ENCODE measurements at regions not wholly inside any gene's neighbourhood (a gene's known extent, or its start where the extent isn't known, plus 50 kb on each side); places are given as distances from the start of the nearest gene placed in this dataset.

- TF ChIP-seq ZBTB48 (tag by site-specific recombination; IDR thresholded peaks at IDR 0.05), result no peak
- TF ChIP-seq, protein P1, sequence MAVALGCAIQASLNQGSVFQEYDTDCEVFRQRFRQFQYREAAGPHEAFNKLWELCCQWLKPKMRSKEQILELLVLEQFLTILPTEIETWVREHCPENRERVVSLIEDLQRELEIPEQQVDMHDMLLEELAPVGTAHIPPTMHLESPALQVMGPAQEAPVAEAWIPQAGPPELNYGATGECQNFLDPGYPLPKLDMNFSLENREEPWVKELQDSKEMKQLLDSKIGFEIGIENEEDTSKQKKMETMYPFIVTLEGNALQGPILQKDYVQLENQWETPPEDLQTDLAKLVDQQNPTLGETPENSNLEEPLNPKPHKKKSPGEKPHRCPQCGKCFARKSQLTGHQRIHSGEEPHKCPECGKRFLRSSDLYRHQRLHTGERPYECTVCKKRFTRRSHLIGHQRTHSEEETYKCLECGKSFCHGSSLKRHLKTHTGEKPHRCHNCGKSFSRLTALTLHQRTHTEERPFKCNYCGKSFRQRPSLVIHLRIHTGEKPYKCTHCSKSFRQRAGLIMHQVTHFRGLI (tag by site-specific recombination; IDR thresholded peaks at IDR 0.05), result no peak
- no peak for TF ChIP-seq CTCF (tag by site-specific recombination; IDR thresholded peaks at IDR 0.05)
- TF ChIP-seq, protein P2, sequence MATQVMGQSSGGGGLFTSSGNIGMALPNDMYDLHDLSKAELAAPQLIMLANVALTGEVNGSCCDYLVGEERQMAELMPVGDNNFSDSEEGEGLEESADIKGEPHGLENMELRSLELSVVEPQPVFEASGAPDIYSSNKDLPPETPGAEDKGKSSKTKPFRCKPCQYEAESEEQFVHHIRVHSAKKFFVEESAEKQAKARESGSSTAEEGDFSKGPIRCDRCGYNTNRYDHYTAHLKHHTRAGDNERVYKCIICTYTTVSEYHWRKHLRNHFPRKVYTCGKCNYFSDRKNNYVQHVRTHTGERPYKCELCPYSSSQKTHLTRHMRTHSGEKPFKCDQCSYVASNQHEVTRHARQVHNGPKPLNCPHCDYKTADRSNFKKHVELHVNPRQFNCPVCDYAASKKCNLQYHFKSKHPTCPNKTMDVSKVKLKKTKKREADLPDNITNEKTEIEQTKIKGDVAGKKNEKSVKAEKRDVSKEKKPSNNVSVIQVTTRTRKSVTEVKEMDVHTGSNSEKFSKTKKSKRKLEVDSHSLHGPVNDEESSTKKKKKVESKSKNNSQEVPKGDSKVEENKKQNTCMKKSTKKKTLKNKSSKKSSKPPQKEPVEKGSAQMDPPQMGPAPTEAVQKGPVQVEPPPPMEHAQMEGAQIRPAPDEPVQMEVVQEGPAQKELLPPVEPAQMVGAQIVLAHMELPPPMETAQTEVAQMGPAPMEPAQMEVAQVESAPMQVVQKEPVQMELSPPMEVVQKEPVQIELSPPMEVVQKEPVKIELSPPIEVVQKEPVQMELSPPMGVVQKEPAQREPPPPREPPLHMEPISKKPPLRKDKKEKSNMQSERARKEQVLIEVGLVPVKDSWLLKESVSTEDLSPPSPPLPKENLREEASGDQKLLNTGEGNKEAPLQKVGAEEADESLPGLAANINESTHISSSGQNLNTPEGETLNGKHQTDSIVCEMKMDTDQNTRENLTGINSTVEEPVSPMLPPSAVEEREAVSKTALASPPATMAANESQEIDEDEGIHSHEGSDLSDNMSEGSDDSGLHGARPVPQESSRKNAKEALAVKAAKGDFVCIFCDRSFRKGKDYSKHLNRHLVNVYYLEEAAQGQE (tag by site-specific recombination; IDR thresholded peaks at IDR 0.05), result no peak
- no peak for TF ChIP-seq ZNF138 (tag by site-specific recombination; IDR thresholded peaks at IDR 0.05; ENCODE audit: borderline replicate concordance)
- no peak for TF ChIP-seq ZNF747 (tag by site-specific recombination; IDR thresholded peaks at IDR 0.05)
- TF ChIP-seq ZNF324 (tag by site-specific recombination; IDR thresholded peaks at IDR 0.05), result no peak
- TF ChIP-seq MYNN (tag by site-specific recombination; IDR thresholded peaks at IDR 0.05; ENCODE audit: borderline replicate concordance), result no peak
- TF ChIP-seq YY1 (tag by site-specific recombination; IDR thresholded peaks at IDR 0.05), result no peak
- TF ChIP-seq ZNF585B (tag by site-specific recombination; IDR thresholded peaks at IDR 0.05), result no peak
- TF ChIP-seq, protein P3, sequence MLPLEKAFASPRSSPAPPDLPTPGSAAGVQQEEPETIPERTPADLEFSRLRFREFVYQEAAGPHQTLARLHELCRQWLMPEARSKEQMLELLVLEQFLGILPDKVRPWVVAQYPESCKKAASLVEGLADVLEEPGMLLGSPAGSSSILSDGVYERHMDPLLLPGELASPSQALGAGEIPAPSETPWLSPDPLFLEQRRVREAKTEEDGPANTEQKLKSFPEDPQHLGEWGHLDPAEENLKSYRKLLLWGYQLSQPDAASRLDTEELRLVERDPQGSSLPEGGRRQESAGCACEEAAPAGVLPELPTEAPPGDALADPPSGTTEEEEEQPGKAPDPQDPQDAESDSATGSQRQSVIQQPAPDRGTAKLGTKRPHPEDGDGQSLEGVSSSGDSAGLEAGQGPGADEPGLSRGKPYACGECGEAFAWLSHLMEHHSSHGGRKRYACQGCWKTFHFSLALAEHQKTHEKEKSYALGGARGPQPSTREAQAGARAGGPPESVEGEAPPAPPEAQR (tag by site-specific recombination; IDR thresholded peaks at IDR 0.05), result no peak
- TF ChIP-seq ZNF530 (tag by site-specific recombination; IDR thresholded peaks at IDR 0.05; ENCODE audit: low read depth), result no peak
- TF ChIP-seq ZNF571 (tag by site-specific recombination; IDR thresholded peaks at IDR 0.05), result no peak
- TF ChIP-seq ZNF423 (tag by site-specific recombination; IDR thresholded peaks at IDR 0.05), result no peak
Observed at GRCh38 chr12:30384976-30385375, 310.7 kb downstream of the IPO8 start.

Data from HEK293 (cell line).